ENCODE measurements at regions not wholly inside any gene's neighbourhood (a gene's known extent, or its start where the extent isn't known, plus 50 kb on each side); places are given as distances from the start of the nearest gene placed in this dataset.

DNA sequence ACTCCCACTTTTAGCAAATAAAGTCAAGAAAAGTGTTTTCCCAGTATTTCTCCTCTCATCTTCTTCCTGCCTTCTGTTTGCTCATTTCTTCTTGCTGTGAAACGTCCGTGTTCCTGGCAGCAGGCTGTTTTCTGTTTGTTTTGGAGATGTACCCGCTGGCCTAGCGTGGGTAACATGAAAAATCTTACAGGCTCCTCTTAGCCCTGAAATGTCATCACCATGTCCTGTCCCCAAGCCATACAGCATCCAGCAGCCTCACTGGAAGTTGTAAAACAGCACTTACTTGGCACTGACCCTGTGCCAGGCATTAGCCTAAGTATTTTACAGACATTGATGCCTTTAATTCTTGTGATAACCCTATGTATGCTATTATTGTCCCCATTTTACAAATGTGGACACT lies 371.1 kb downstream of the FOXA2 start:
- no peak overlapping the region for H3K23ac ChIP-seq (ENCODE audit: insufficient read length, low read depth, low read length)
- no peaks in the 10 kb centered on the region for H3K23me2 ChIP-seq (ENCODE audit: insufficient read length, low read depth, low read length, poor library complexity, severe bottlenecking)
- no peak overlapping the region for H3K4me2 ChIP-seq (ENCODE audit: insufficient read depth, insufficient read length, low read length)
- WGBS (ENCODE audit: extremely low coverage, insufficient read length, low lambda C conversion rate) = no CpG with 5 or more reads among the region's 4 CpGs
- no peaks in the 10 kb centered on the region for H3K27me3 ChIP-seq (ENCODE audit: insufficient read depth, low read length)
- no peak overlapping the region for H3T11ph ChIP-seq (ENCODE audit: low read length)
- Mint-ChIP-seq H3K27ac (no peak overlapping the region; a peak in 1 of 7 replicates), H3K4me3 (no peak overlapping the region), H3K36me3 (ENCODE audit: insufficient read depth in 1 of 3, low read depth in 3 of 3) (peaks cover 0 to 5% (median 0%) of the 10 kb centered on the region in 3 experiments; a peak in 1 of 7 replicates), H3K4me1 (peaks cover 9% of the 10 kb centered on the region in 2 experiments), H3K27me3 (ENCODE audit: low read depth) (peaks cover 2% of the 10 kb centered on the region; the same call in 1 of the 2 replicates), H3K9me3 (peaks cover 6% of the 10 kb centered on the region in 2 experiments; a peak in 3 of 5 replicates)
- H3K79me1 ChIP-seq (ENCODE audit: insufficient read depth, low read depth, low read length, poor library complexity, severe bottlenecking) = no peaks in the 10 kb centered on the region
- no peak overlapping the region for H3K4ac ChIP-seq (ENCODE audit: low read depth, low read length)
- TF ChIP-seq, protein P1, sequence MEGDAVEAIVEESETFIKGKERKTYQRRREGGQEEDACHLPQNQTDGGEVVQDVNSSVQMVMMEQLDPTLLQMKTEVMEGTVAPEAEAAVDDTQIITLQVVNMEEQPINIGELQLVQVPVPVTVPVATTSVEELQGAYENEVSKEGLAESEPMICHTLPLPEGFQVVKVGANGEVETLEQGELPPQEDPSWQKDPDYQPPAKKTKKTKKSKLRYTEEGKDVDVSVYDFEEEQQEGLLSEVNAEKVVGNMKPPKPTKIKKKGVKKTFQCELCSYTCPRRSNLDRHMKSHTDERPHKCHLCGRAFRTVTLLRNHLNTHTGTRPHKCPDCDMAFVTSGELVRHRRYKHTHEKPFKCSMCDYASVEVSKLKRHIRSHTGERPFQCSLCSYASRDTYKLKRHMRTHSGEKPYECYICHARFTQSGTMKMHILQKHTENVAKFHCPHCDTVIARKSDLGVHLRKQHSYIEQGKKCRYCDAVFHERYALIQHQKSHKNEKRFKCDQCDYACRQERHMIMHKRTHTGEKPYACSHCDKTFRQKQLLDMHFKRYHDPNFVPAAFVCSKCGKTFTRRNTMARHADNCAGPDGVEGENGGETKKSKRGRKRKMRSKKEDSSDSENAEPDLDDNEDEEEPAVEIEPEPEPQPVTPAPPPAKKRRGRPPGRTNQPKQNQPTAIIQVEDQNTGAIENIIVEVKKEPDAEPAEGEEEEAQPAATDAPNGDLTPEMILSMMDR (conservative IDR thresholded peaks at IDR 0.05) = no peak
- no peak overlapping the region for H2BK5ac ChIP-seq (ENCODE audit: insufficient read length, low read length)
- no peaks in the 10 kb centered on the region for H4K20me1 ChIP-seq (ENCODE audit: control insufficient read depth, insufficient read depth, insufficient read length)
- no peak overlapping the region for H3K18ac ChIP-seq (ENCODE audit: insufficient read length, low read depth, low read length)
- no peak overlapping the region for H4K91ac ChIP-seq (ENCODE audit: insufficient read length, low read depth, low read length)
- no peak overlapping the region for H2BK12ac ChIP-seq (ENCODE audit: insufficient read length, low read depth, low read length)
- no peak overlapping the region for H3K14ac ChIP-seq (ENCODE audit: insufficient read depth, low read length)
- no peak overlapping the region for H4K8ac ChIP-seq (replicated peaks; ENCODE audit: insufficient read length, low read depth, low read length)
- H3K9ac ChIP-seq (ENCODE audit: extremely low read depth, insufficient read length, low read length) = no peak overlapping the region
- H3K4me1 ChIP-seq (ENCODE audit: insufficient read depth, low read length) = no peaks in the 10 kb centered on the region
- H2BK120ac ChIP-seq (ENCODE audit: low read depth, low read length, poor library complexity, severe bottlenecking) = no peak overlapping the region
- H3K79me2 ChIP-seq (ENCODE audit: insufficient read depth, low read length) = no peaks in the 10 kb centered on the region
- no peak overlapping the region for H3K56ac ChIP-seq (ENCODE audit: insufficient read length, low read depth, low read length)
- no peak overlapping the region for H2AFZ ChIP-seq (ENCODE audit: low read length)
- no peak for DNase-seq
- no peak overlapping the region for H2BK15ac ChIP-seq (ENCODE audit: low read depth, low read length)
- H2BK20ac ChIP-seq (ENCODE audit: low read depth, low read length, poor library complexity, severe bottlenecking) = no peak overlapping the region
- H2AK5ac ChIP-seq (ENCODE audit: insufficient read length, low read length) = no peak overlapping the region
- H4K5ac ChIP-seq (ENCODE audit: insufficient read length, low read depth, low read length) = no peak overlapping the region
- no peak overlapping the region for H3K27ac ChIP-seq (ENCODE audit: insufficient read length, low read depth, low read length)
- no peaks in the 10 kb centered on the region for H3K9me3 ChIP-seq (ENCODE audit: control insufficient read depth, low read depth, low read length)

Data from H9 (cell line).